ENCODE measurements at regions not wholly inside any gene's neighbourhood (a gene's known extent, or its start where the extent isn't known, plus 50 kb on each side); places are given as distances from the start of the nearest gene placed in this dataset.
"Not testable (repeated sequence)": the region's sequence is repeated elsewhere in the genome, so short reads cannot be mapped to it uniquely, and the experiment has no call there.

DNA sequence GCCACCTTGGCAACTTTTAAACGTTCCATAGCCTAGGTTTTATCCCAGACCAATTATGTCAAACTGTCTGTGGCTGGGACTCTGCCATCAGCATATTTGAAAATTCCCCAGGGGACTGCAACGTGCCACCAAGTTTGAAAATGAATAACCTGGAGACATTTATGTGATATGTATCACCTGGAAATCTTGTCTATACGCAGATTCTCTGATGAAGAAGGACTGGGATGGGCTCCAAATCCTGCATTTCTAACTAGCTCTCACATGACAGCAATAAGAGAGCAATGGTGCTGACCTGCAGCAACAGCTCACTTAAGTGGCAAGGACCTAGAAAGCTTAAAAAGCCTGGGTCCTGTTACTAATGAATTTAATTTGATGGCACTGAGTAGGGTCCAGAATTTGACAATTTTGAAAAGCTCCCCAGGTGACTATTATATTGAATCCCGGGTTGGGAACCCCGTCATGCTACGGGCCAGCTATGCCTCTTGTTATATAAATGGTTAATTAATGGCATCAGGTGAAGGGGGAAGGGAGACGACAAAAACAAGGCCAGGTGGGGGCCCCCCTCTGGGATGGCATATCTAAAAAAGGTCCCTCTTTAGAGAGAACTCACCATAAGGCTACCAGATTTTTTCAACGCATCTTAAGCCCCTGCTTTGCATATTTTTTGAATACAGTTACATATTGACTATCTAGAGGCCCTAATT, 213.7 kb downstream of the ZIC5 start:
- Histone ChIP-seq H3K4me3 (no peak overlapping the region), H3K27me3 (ENCODE audit: low read depth) (no peaks in the 10 kb centered on the region), H3K9me3 (no peaks in the 10 kb centered on the region), H3K4me1 (no peaks in the 10 kb centered on the region), H3K36me3 (replicated peaks) (no peaks in the 10 kb centered on the region)
- DNase-seq (ENCODE audit: low spot score in 2 of 2) = no peak
- in situ Hi-C loops (cut with MboI; ENCODE audit: low sequenced_read_pairs) = no loop called here

GRCh38 chr13:99756281-99756680, 215.3 kb downstream of the ZIC5 start:
- H3K36me3 ChIP-seq (replicated peaks) = no peaks in the 10 kb centered on the region
- no peak for DNase-seq (ENCODE audit: low spot score in 2 of 2)
- no peak overlapping the region for H3K4me3 ChIP-seq
- H3K9me3 ChIP-seq = no peaks in the 10 kb centered on the region
- no peaks in the 10 kb centered on the region for H3K4me1 ChIP-seq
- no peaks in the 10 kb centered on the region for H3K27me3 ChIP-seq (ENCODE audit: low read depth)
- in situ Hi-C loops (cut with MboI; ENCODE audit: low sequenced_read_pairs) = no loop called here

GRCh38 chr13:99754750-99755149, 216.8 kb downstream of the ZIC5 start:
- in situ Hi-C loops (cut with MboI; ENCODE audit: low sequenced_read_pairs); H3K36me3 ChIP-seq (replicated peaks); H3K4me1 ChIP-seq; DNase-seq (ENCODE audit: low spot score in 2 of 2); H3K4me3 ChIP-seq; H3K27me3 ChIP-seq (ENCODE audit: low read depth); H3K9me3 ChIP-seq: not testable (repeated sequence)

DNA sequence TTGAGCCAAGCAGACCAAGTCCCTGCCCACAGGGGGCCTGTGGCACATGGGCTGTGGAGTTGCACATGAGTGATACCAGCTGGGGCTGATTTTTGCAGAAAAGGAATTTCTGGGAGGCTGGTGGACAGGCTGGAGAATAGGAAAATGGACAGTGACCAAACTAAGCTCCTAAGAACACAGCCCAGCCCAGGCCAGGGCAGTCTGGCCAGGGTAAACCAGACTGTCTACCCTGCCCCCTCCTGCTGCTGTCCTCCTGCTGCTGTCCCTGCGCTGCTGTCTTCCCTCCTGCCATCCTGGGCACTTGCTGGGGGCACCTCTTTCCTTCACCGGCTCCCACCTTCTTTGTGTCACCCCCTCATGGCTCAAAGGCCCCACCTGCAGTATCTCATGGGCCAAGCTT, 219.2 kb downstream of the ZIC5 start:
- Histone ChIP-seq H3K4me3 (no peak overlapping the region), H3K4me1 (no peaks in the 10 kb centered on the region), H3K36me3 (replicated peaks) (no peaks in the 10 kb centered on the region), H3K9me3 (no peaks in the 10 kb centered on the region), H3K27me3 (ENCODE audit: low read depth) (no peaks in the 10 kb centered on the region)
- in situ Hi-C loops (cut with MboI; ENCODE audit: low sequenced_read_pairs) = no loop called here
- no peak for DNase-seq (ENCODE audit: low spot score in 2 of 2)

DNA sequence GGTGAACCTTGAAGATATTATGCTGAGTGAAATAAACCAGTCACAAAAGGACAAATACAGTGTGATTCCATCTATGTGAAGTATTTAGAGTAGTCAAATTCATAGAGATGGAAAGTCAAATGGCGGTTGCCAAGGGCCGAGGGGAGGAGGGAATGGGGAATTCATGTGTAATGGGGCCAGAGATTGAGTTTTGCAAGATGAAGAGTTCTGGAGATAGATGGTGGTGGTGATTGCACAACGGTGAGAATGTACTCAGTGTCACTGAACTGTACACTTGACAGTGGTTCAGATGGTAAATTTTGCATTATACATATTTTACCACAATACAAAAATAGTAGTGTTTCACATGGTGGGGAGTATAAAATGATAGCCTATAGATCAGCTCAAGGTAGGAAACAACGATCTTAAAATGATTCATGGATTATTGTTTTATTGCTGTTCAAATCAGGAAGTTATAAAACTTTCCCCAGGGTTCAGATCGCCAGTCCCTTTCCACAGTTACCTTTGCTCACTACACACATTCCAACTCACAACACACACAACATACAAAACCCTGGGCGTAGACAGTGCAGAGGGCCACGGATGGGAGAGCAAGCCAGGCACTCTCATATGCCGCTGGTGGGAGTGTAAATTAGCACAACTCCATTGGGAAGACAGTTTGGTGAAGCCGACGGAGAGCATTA, 219.9 kb downstream of the ZIC5 start:
- H3K36me3 ChIP-seq (replicated peaks) = no peaks in the 10 kb centered on the region
- in situ Hi-C loops (cut with MboI; ENCODE audit: low sequenced_read_pairs) = no loop called here
- H3K9me3 ChIP-seq = no peaks in the 10 kb centered on the region
- H3K4me3 ChIP-seq = no peak overlapping the region
- DNase-seq (ENCODE audit: low spot score in 2 of 2) = no peak
- H3K27me3 ChIP-seq (ENCODE audit: low read depth) = peaks cover 1% of the 10 kb centered on the region
- no peaks in the 10 kb centered on the region for H3K4me1 ChIP-seq

DNA sequence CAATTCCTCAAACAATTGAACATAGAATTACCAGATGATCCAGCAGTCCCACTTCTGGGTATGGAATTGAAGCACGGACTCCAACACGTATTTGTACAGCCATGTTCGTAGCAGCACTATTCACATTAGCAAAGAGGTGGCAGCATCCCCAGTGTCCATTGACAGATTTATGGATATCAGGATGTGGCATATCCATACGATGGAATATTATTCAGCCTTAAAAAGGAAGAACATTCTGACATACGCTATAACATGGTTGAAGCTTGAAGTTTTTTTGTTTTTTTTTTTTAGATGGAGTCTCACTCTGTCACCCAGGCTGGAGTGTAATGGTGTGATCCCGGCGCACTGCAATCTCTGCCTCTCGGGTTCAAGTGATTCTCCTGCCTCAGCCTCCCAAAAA, 220.6 kb downstream of the ZIC5 start:
- H3K4me3 ChIP-seq = no peak overlapping the region
- no peaks in the 10 kb centered on the region for H3K4me1 ChIP-seq
- no peaks in the 10 kb centered on the region for H3K36me3 ChIP-seq (replicated peaks)
- in situ Hi-C loops (cut with MboI; ENCODE audit: low sequenced_read_pairs) = no loop called here
- DNase-seq (ENCODE audit: low spot score in 2 of 2) = no peak
- H3K9me3 ChIP-seq = no peaks in the 10 kb centered on the region
- peaks cover 8% of the 10 kb centered on the region for H3K27me3 ChIP-seq (ENCODE audit: low read depth)

GRCh38 chr13:99749271-99750019, 222.1 kb downstream of the ZIC5 start:
- no peaks in the 10 kb centered on the region for H3K36me3 ChIP-seq (replicated peaks)
- no peak overlapping the region for H3K4me3 ChIP-seq
- no peak for DNase-seq (ENCODE audit: low spot score in 2 of 2)
- H3K27me3 ChIP-seq (ENCODE audit: low read depth) = peaks cover 23% of the 10 kb centered on the region
- H3K4me1 ChIP-seq = no peaks in the 10 kb centered on the region
- H3K9me3 ChIP-seq = no peaks in the 10 kb centered on the region
- in situ Hi-C loops (cut with MboI; ENCODE audit: low sequenced_read_pairs) = no loop called here

GRCh38 chr13:99747403-99747710, 224.2 kb downstream of the ZIC5 start:
- in situ Hi-C loops (cut with MboI; ENCODE audit: low sequenced_read_pairs) = no loop called here
- H3K4me3 ChIP-seq = no peak overlapping the region
- H3K9me3 ChIP-seq = no peaks in the 10 kb centered on the region
- H3K4me1 ChIP-seq = no peaks in the 10 kb centered on the region; the same call in 1 of the 2 replicates
- DNase-seq (ENCODE audit: low spot score in 2 of 2) = no peak
- no peaks in the 10 kb centered on the region for H3K36me3 ChIP-seq (replicated peaks)
- peaks cover 30% of the 10 kb centered on the region for H3K27me3 ChIP-seq (ENCODE audit: low read depth)

DNA sequence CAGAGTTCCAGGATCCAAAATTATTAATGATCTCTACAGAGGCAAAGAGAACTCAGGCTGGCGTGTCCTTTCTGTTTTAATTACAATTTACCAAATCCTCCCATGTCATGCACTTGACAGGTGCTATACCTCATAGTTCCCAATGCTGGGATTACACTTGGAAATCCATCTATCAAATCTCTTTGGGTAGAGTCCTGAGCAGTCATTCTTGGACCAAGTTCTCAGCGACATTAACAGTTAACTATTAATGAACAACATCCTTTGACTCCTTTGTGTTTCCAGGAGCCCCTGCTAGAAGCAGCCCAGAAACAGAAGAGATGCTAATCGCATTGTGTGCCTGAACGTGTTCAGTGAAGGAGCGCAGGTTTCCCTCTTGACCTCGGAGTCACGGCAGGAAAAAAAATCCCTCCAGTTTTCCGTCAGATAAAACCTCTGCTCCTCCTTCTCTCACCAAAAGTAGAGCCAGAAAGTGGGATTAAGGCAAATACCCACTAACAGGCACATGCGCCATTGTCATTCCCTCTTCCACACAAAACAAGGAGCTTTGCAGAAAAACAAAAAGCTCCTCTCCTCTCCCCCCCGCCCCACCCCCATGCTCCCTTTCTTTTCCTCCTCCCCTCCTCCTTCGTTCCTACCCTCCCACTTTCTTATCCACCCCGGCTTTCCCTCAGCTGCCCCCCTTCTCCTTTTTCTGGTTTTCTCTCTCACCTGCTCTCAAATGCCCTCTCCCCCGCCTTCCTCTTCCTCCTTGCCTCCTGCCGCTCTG, 224.7 kb downstream of the ZIC5 start:
- peak in 1 of 2 experiments; percentile 15 for DNase-seq (ENCODE audit: low spot score in 2 of 2)
- H3K27me3 ChIP-seq (ENCODE audit: low read depth) = peaks cover 35% of the 10 kb centered on the region
- no peaks in the 10 kb centered on the region; the same call in 1 of the 2 replicates for H3K4me1 ChIP-seq
- no peaks in the 10 kb centered on the region for H3K36me3 ChIP-seq (replicated peaks)
- in situ Hi-C loops (cut with MboI; ENCODE audit: low sequenced_read_pairs) = no loop called here
- H3K9me3 ChIP-seq = no peaks in the 10 kb centered on the region
- H3K4me3 ChIP-seq = no peak overlapping the region

DNA sequence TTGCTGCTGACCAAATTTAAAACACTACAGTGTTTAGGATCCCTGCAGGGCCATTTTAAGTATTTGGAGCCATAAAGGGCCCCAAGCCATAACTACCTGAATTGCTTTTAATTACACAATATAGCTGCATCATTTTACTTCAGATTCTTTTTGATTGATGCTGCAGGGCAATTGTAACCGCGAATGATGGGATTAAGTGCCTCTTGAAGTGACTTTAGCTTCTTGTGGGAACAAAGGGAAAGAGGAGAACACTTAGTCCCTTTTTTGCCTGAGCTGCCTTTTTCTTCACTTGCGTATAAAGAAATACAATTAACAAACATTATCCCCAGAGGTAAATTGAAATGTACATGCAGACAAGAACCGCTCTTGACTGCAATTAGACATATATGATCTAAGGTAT, 228.5 kb downstream of the ZIC5 start:
- no peaks in the 10 kb centered on the region; the same call in 1 of the 2 replicates for H3K4me1 ChIP-seq
- H3K27me3 ChIP-seq (ENCODE audit: low read depth) = peaks cover 71% of the 10 kb centered on the region
- H3K36me3 ChIP-seq (replicated peaks) = no peaks in the 10 kb centered on the region
- H3K4me3 ChIP-seq = no peak overlapping the region
- DNase-seq (ENCODE audit: low spot score in 2 of 2) = peak; percentile 41 to 90
- H3K9me3 ChIP-seq = no peaks in the 10 kb centered on the region
- in situ Hi-C loops (cut with MboI; ENCODE audit: low sequenced_read_pairs) = no loop called here

- no peak for DNase-seq (ENCODE audit: low spot score in 2 of 2)
- no peaks in the 10 kb centered on the region; the same call in 1 of the 2 replicates for H3K4me1 ChIP-seq
- in situ Hi-C loops (cut with MboI; ENCODE audit: low sequenced_read_pairs) = no loop called here
- peaks cover 82% of the 10 kb centered on the region for H3K27me3 ChIP-seq (ENCODE audit: low read depth)
- no peaks in the 10 kb centered on the region for H3K9me3 ChIP-seq
- H3K4me3 ChIP-seq = no peak overlapping the region
- no peaks in the 10 kb centered on the region for H3K36me3 ChIP-seq (replicated peaks)
Measured at GRCh38 chr13:99741960-99742359, 229.6 kb downstream of the ZIC5 start.

- H3K4me1 ChIP-seq = no peaks in the 10 kb centered on the region; the same call in 1 of the 2 replicates
- DNase-seq (ENCODE audit: low spot score in 2 of 2) = no peak
- no peaks in the 10 kb centered on the region for H3K36me3 ChIP-seq (replicated peaks)
- no peak overlapping the region for H3K4me3 ChIP-seq
- in situ Hi-C loops (cut with MboI; ENCODE audit: low sequenced_read_pairs) = no loop called here
- H3K9me3 ChIP-seq = no peaks in the 10 kb centered on the region
- H3K27me3 ChIP-seq (ENCODE audit: low read depth) = peaks cover 74% of the 10 kb centered on the region
Measured at GRCh38 chr13:99740251-99740979, 231.2 kb downstream of the ZIC5 start.

DNA sequence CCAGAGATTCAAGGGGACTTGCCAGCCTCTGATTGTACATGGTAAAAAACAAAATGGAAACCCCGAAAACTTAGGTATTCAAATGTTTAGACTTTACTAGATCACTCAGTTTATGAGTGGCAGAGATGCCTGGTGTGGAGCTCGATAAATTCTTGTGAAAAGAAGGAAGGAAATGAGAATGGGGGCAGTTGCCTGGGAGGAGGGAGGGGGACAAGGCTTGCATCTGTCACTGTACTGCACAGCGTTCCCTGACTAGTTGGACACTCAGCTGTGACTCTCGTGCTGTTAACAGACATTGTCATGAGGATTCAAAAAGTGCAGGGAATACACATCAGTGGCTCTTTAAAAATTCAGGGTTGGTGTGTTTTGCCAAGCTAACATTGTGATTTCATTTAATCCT, 232.9 kb downstream of the ZIC5 start:
- Histone ChIP-seq H3K9me3 (no peaks in the 10 kb centered on the region), H3K4me3 (no peak overlapping the region), H3K27me3 (ENCODE audit: low read depth) (peaks cover 67% of the 10 kb centered on the region), H3K4me1 (no peaks in the 10 kb centered on the region; the same call in 1 of the 2 replicates), H3K36me3 (replicated peaks) (no peaks in the 10 kb centered on the region)
- in situ Hi-C loops (cut with MboI; ENCODE audit: low sequenced_read_pairs) = no loop called here
- DNase-seq (ENCODE audit: low spot score in 2 of 2) = no peak

All from HAP-1 (cell line).